Caco-2 (cell line): ENCODE measurements at regions not wholly inside any gene's neighbourhood (a gene's known extent, or its start where the extent isn't known, plus 50 kb on each side); places are given as distances from the start of the nearest gene placed in this dataset.

ENCODE experiments used
- BruUV-seq: library from RNA; stranded (reverse); fragments of 400-500 nt; replicated peaks from 2 replicates; lab custom pipeline; 2021; lab: Mats Ljungman, UMichigan
- CTCF ChIA-PET: fragments of 300-600 bp; sonication (Branson Sonifier 250); formaldehyde crosslinking; loops from one replicate; lab custom pipeline; 2022; ENCODE audit warnings: antibody characterized with exemption; lab: Charles Lee
- POLR2A ChIA-PET: fragments of 300-600 bp; sonication (Branson Sonifier 250); formaldehyde crosslinking; loops from one replicate; lab custom pipeline; 2022; ENCODE audit warnings: antibody characterized with exemption; lab: Charles Lee
- DNase-seq, 2 experiments: peaks; one replicate each; pipeline versions ENCODE4 v3.0.0 to v3.0.0-alpha.2; 2020 to 2022
- H3K27me3 ChIP-seq: replicated peaks from 2 replicates; pipeline ENCODE4 v1.6.0; 2011; ENCODE audit warnings: low read length; ENCODE audit not compliant: control insufficient read depth, insufficient read depth
- H3K36me3 ChIP-seq: 2 replicates; pipeline ENCODE4 v1.5.1; 2011; ENCODE audit warnings: low read length; ENCODE audit not compliant: control insufficient read depth, insufficient read depth
- H3K4me1 ChIP-seq: fragments of 250-450 bp; sonication (Bioruptor Pico); 2 replicates; pipeline ENCODE4 v1.5.1; 2020; ENCODE audit warnings: mild to moderate bottlenecking
- H3K4me3 ChIP-seq: 2 replicates; pipeline ENCODE4 v1.5.1; 2011; ENCODE audit warnings: low read depth, mild to moderate bottlenecking, control low read depth, low read length
- H3K9me3 ChIP-seq: fragments of 250-450 bp; sonication (Bioruptor Pico); 2 replicates; pipeline ENCODE4 v1.5.1; 2020; ENCODE audit warnings: mild to moderate bottlenecking, moderate library complexity
- H3K27ac Mint-ChIP-seq: one replicate; pipeline ENCODE4 v1.8.0; 2022; ENCODE audit warnings: mixed read lengths; ENCODE audit not compliant: unreplicated experiment
- H3K27me3 Mint-ChIP-seq: one replicate; pipeline ENCODE4 v1.8.0; 2022; ENCODE audit warnings: mixed read lengths; ENCODE audit not compliant: insufficient read depth, unreplicated experiment
- H3K36me3 Mint-ChIP-seq: one replicate; pipeline ENCODE4 v1.8.0; 2022; ENCODE audit warnings: mild to moderate bottlenecking, mixed read lengths; ENCODE audit not compliant: insufficient read depth, unreplicated experiment
- H3K4me1 Mint-ChIP-seq: one replicate; pipeline ENCODE4 v1.8.0; 2022; ENCODE audit warnings: low read depth, mixed read lengths; ENCODE audit not compliant: unreplicated experiment
- H3K4me3 Mint-ChIP-seq: one replicate; pipeline ENCODE4 v1.8.0; 2022; ENCODE audit warnings: mild to moderate bottlenecking, moderate library complexity, mixed read lengths; ENCODE audit not compliant: unreplicated experiment
- H3K9me3 Mint-ChIP-seq: one replicate; pipeline ENCODE4 v1.8.0; 2022; ENCODE audit warnings: mixed read lengths; ENCODE audit not compliant: unreplicated experiment
- intact Hi-C: fragments of 100-400 bp; cut with micrococcal nuclease; formaldehyde crosslinking; loops from one replicate; pipeline ENCODE4 v1.10.0; 2022; ENCODE audit not compliant: unreplicated experiment
- TF ChIP-seq, protein P1 (sequence below), 2 experiments: fragments of 200-600 bp in 1 of 2; IDR thresholded peaks; 1 replicate in 1 of 2; 2 replicates in 1 of 2; pipeline versions ENCODE4 v1.5.1 to v1.8.0; 2011 to 2022; ENCODE audit warnings: antibody characterized with exemption in 1 of 2, control low read depth in 1 of 2, inconsistent platforms in 1 of 2, low read depth in 1 of 2, low read length in 1 of 2, mild to moderate bottlenecking in 1 of 2, moderate library complexity in 1 of 2; ENCODE audit not compliant: insufficient read depth in 1 of 2, severe bottlenecking in 1 of 2, unreplicated experiment in 1 of 2

DNA sequence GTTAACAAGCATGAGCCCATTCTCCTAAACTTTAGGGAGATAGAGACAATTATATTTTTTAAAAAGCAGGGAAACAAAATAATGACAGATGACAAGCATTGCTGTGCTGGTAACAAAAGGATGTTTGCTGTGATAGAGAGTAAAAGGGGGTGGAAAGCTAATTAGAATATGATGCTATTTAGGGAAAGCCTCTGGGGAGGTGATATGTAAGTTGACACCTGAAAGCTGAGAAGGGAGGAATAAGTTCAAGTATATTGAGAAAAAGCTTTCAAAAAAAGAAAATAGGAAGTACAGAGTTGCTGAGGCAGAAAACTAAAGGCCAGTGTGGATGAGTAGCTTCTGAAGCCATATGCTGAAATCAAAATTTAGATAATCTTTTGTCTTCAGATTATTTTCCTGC is 565.2 kb upstream of the NRXN1 start:
- H3K9me3 Mint-ChIP-seq, result no peaks in the 10 kb centered on the region
- POLR2A ChIA-PET, result no interaction called here
- H3K27me3 Mint-ChIP-seq, result no peaks in the 10 kb centered on the region
- H3K36me3 Mint-ChIP-seq, result no peaks in the 10 kb centered on the region
- no peak for DNase-seq
- H3K27ac Mint-ChIP-seq, result no peak overlapping the region
- BruUV-seq, result no TSS peak
- no peaks in the 10 kb centered on the region for H3K27me3 ChIP-seq
- CTCF ChIA-PET, result no interaction called here
- TF ChIP-seq, protein P1, sequence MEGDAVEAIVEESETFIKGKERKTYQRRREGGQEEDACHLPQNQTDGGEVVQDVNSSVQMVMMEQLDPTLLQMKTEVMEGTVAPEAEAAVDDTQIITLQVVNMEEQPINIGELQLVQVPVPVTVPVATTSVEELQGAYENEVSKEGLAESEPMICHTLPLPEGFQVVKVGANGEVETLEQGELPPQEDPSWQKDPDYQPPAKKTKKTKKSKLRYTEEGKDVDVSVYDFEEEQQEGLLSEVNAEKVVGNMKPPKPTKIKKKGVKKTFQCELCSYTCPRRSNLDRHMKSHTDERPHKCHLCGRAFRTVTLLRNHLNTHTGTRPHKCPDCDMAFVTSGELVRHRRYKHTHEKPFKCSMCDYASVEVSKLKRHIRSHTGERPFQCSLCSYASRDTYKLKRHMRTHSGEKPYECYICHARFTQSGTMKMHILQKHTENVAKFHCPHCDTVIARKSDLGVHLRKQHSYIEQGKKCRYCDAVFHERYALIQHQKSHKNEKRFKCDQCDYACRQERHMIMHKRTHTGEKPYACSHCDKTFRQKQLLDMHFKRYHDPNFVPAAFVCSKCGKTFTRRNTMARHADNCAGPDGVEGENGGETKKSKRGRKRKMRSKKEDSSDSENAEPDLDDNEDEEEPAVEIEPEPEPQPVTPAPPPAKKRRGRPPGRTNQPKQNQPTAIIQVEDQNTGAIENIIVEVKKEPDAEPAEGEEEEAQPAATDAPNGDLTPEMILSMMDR (IDR thresholded peaks at IDR 0.05; ENCODE audit: insufficient read depth in 1 of 2, low read depth in 1 of 2, low read length in 1 of 2, severe bottlenecking in 1 of 2, unreplicated experiment in 1 of 2), result no peak
- H3K4me1 ChIP-seq, result no peaks in the 10 kb centered on the region
- H3K4me3 ChIP-seq, result no peak overlapping the region
- no peak overlapping the region for H3K4me3 Mint-ChIP-seq
- H3K9me3 ChIP-seq, result no peaks in the 10 kb centered on the region
- H3K4me1 Mint-ChIP-seq, result no peaks in the 10 kb centered on the region
- intact Hi-C loops, result no loop called here
- no peaks in the 10 kb centered on the region for H3K36me3 ChIP-seq

DNA sequence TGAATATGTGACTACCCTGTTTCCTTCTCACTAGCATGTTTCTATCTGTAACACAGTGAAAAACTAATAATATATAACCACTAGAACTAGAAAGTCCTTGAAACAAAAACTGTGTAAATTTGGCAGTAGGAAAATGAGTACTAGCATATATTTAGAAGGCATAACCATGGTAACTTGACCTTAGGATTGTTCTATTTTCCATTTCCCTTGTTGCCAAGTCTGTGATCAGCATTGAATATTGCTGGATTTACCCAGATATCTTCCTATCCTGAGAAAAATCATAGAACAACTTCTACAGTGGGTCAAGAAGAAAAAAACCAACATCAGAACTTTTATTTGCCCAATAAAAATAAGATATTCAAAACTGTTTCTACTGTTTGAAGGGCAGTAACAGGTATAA is 563.9 kb upstream of the NRXN1 start:
- DNase-seq, result no peak
- no peaks in the 10 kb centered on the region for H3K36me3 ChIP-seq
- no peaks in the 10 kb centered on the region for H3K9me3 ChIP-seq
- no peaks in the 10 kb centered on the region for H3K36me3 Mint-ChIP-seq
- H3K27me3 Mint-ChIP-seq, result no peaks in the 10 kb centered on the region
- no peak overlapping the region for H3K27ac Mint-ChIP-seq
- H3K4me3 Mint-ChIP-seq, result no peak overlapping the region
- BruUV-seq, result no TSS peak
- ChIA-PET POLR2A (no interaction called here), CTCF (no interaction called here)
- intact Hi-C loops, result no loop called here
- no peaks in the 10 kb centered on the region for H3K27me3 ChIP-seq
- H3K4me1 Mint-ChIP-seq, result no peaks in the 10 kb centered on the region
- no peak overlapping the region for H3K4me3 ChIP-seq
- no peaks in the 10 kb centered on the region for H3K9me3 Mint-ChIP-seq
- TF ChIP-seq, protein P1 (IDR thresholded peaks at IDR 0.05; ENCODE audit: insufficient read depth in 1 of 2, low read depth in 1 of 2, low read length in 1 of 2, severe bottlenecking in 1 of 2, unreplicated experiment in 1 of 2), result no peak
- no peaks in the 10 kb centered on the region for H3K4me1 ChIP-seq

DNA sequence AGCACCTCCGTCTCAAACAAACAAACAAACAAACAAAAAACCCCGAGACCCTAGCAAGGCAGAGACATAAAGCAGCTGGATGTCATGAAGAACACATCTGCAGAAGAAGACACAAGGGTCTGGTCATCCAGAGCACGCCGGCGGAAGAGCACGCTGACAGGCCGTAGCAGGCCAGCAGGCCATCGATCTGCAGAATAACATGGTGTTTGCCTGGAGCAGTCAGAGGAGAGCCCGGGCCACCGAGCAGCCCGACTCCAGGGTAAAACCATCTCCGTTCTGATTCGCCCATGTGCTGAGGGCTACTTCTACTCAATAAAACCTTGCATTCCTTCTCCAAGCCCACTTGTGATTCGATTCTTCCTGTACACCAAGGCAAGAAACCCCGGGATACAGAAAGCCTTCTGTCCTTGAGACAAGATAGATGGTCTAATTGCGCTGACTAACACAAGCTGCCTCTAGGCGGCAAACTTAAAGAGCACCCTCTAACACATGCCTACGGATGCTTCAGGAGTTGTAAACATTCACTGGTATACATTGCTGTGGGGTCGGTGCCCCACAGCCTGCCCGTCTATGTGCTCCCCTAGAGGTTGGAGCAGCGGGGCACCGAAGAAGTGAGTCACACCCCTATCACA is 549.8 kb upstream of the NRXN1 start:
- H3K36me3 ChIP-seq, result no peaks in the 10 kb centered on the region
- no peaks in the 10 kb centered on the region for H3K9me3 ChIP-seq
- BruUV-seq, result no TSS peak
- intact Hi-C loops, result no loop called here
- no peak overlapping the region for H3K27ac Mint-ChIP-seq
- no peaks in the 10 kb centered on the region for H3K4me1 ChIP-seq
- TF ChIP-seq, protein P1 (IDR thresholded peaks at IDR 0.05; ENCODE audit: insufficient read depth in 1 of 2, low read depth in 1 of 2, low read length in 1 of 2, severe bottlenecking in 1 of 2, unreplicated experiment in 1 of 2), result no peak
- no peaks in the 10 kb centered on the region for H3K27me3 ChIP-seq
- H3K4me3 Mint-ChIP-seq, result no peak overlapping the region
- no peaks in the 10 kb centered on the region for H3K9me3 Mint-ChIP-seq
- peaks cover 4% of the 10 kb centered on the region for H3K27me3 Mint-ChIP-seq
- H3K4me3 ChIP-seq, result no peak overlapping the region
- no peak for DNase-seq
- no peaks in the 10 kb centered on the region for H3K36me3 Mint-ChIP-seq
- H3K4me1 Mint-ChIP-seq, result no peaks in the 10 kb centered on the region
- CTCF ChIA-PET, result no interaction called here
- POLR2A ChIA-PET, result no interaction called here
